ENCODE measurements at regions not wholly inside any gene's neighbourhood (a gene's known extent, or its start where the extent isn't known, plus 50 kb on each side); places are given as distances from the start of the nearest gene placed in this dataset.

- TF ChIP-seq CTCF (IDR thresholded peaks at IDR 0.05) (no peak), POLR2A (IDR thresholded peaks at IDR 0.05) (no peak)
Observed at GRCh38 chr1:9478021-9478420, 61.2 kb upstream of the SLC25A33 start.

All from adrenal gland (tissue), 5 donors.